ENCODE measurements at regions not wholly inside any gene's neighbourhood (a gene's known extent, or its start where the extent isn't known, plus 50 kb on each side); places are given as distances from the start of the nearest gene placed in this dataset.

- Histone ChIP-seq H3K36me3 (ENCODE audit: control insufficient read depth in 2 of 2, insufficient read depth in 2 of 2, low read length in 1 of 2) (no peaks in the 10 kb centered on the region), H3K4me3 (ENCODE audit: low read length in 2 of 2) (no peak overlapping the region), H3K27me3 (ENCODE audit: control insufficient read depth in 2 of 2, insufficient read depth in 1 of 2, low read length in 1 of 2) (peaks cover 0 to 2% of the 10 kb centered on the region in 2 donors), H3K9me3 (ENCODE audit: control insufficient read depth in 2 of 2, insufficient read depth in 1 of 2, low read length in 1 of 2) (no peaks in the 10 kb centered on the region), H3K4me1 (ENCODE audit: control insufficient read depth in 2 of 2, insufficient read depth in 2 of 2, low read length in 2 of 2) (no peaks in the 10 kb centered on the region), H3K27ac (ENCODE audit: low read depth in 1 of 2, low read length in 1 of 2) (no peak overlapping the region)
- 76% methylated on average over 9 of the region's 9 CpGs for WGBS
- no peak for DNase-seq (ENCODE audit: low read depth in 6 of 9, low spot score in 9 of 9)
Observed at GRCh38 chr5:2048664-2049063, 165.9 kb upstream of the IRX4 start.

- Histone ChIP-seq H3K9me3 (ENCODE audit: control insufficient read depth in 2 of 2, insufficient read depth in 1 of 2, low read length in 1 of 2) (no peaks in the 10 kb centered on the region), H3K4me3 (ENCODE audit: low read length in 2 of 2) (no peak overlapping the region), H3K36me3 (ENCODE audit: control insufficient read depth in 2 of 2, insufficient read depth in 2 of 2, low read length in 1 of 2) (no peaks in the 10 kb centered on the region), H3K27ac (ENCODE audit: low read depth in 1 of 2, low read length in 1 of 2) (no peak overlapping the region), H3K4me1 (ENCODE audit: control insufficient read depth in 2 of 2, insufficient read depth in 2 of 2, low read length in 2 of 2) (no peaks in the 10 kb centered on the region), H3K27me3 (ENCODE audit: control insufficient read depth in 2 of 2, insufficient read depth in 1 of 2, low read length in 1 of 2) (peaks cover 0 to 2% of the 10 kb centered on the region in 2 donors)
- WGBS, result 55% methylated on average over 10 of the region's 10 CpGs
- DNase-seq (ENCODE audit: low read depth in 6 of 9, low spot score in 9 of 9), result no peak
Observed at GRCh38 chr5:2047341-2047927, 164.7 kb upstream of the IRX4 start.

GRCh38 chr5:2044041-2044440 lies 161.3 kb upstream of the IRX4 start:
- Histone ChIP-seq H3K9me3 (ENCODE audit: control insufficient read depth in 2 of 2, insufficient read depth in 1 of 2, low read length in 1 of 2) (no peaks in the 10 kb centered on the region), H3K4me1 (ENCODE audit: control insufficient read depth in 2 of 2, insufficient read depth in 2 of 2, low read length in 2 of 2) (no peaks in the 10 kb centered on the region), H3K36me3 (ENCODE audit: control insufficient read depth in 2 of 2, insufficient read depth in 2 of 2, low read length in 1 of 2) (no peaks in the 10 kb centered on the region), H3K4me3 (ENCODE audit: low read length in 2 of 2) (no peak overlapping the region), H3K27ac (ENCODE audit: low read depth in 1 of 2, low read length in 1 of 2) (no peak overlapping the region), H3K27me3 (ENCODE audit: control insufficient read depth in 2 of 2, insufficient read depth in 1 of 2, low read length in 1 of 2) (peaks cover 1 to 5% of the 10 kb centered on the region in 2 donors)
- DNase-seq (ENCODE audit: low read depth in 6 of 9, low spot score in 9 of 9), result no peak
- 91% methylated on average over 7 of the region's 7 CpGs for WGBS

GRCh38 chr5:2039180-2039531 lies 156.4 kb upstream of the IRX4 start:
- peak in 1 of 9 donors; percentile 6 for DNase-seq (ENCODE audit: low read depth in 6 of 9, low spot score in 9 of 9)
- no peak overlapping the region for H3K27ac ChIP-seq (ENCODE audit: low read depth in 1 of 2, low read length in 1 of 2)

GRCh38 chr5:2038321-2039179 lies 155.8 kb upstream of the IRX4 start:
- H3K27ac ChIP-seq (ENCODE audit: low read depth in 1 of 2, low read length in 1 of 2), result no peak overlapping the region
- no peaks in the 10 kb centered on the region for H3K4me1 ChIP-seq (ENCODE audit: control insufficient read depth in 2 of 2, insufficient read depth in 2 of 2, low read length in 2 of 2)
- H3K4me3 ChIP-seq (ENCODE audit: low read length in 2 of 2), result peak overlapping the region in 1 of 2 donors; percentile 57
- WGBS, result 3% methylated on average over 58 of the region's 58 CpGs
- peaks cover 6 to 16% of the 10 kb centered on the region in 2 donors for H3K27me3 ChIP-seq (ENCODE audit: control insufficient read depth in 2 of 2, insufficient read depth in 1 of 2, low read length in 1 of 2)
- no peaks in the 10 kb centered on the region for H3K9me3 ChIP-seq (ENCODE audit: control insufficient read depth in 2 of 2, insufficient read depth in 1 of 2, low read length in 1 of 2)
- peak in 7 of 9 donors; percentile 12 to 64 (median 25) for DNase-seq (ENCODE audit: low read depth in 6 of 9, low spot score in 9 of 9)
- no peaks in the 10 kb centered on the region for H3K36me3 ChIP-seq (ENCODE audit: control insufficient read depth in 2 of 2, insufficient read depth in 2 of 2, low read length in 1 of 2)

More at GRCh38 chr5:2039180-2039531, 156.4 kb upstream of the IRX4 start:
- Histone ChIP-seq H3K4me3 (ENCODE audit: low read length in 2 of 2) (no peak overlapping the region), H3K27me3 (ENCODE audit: control insufficient read depth in 2 of 2, insufficient read depth in 1 of 2, low read length in 1 of 2) (peaks cover 6 to 16% of the 10 kb centered on the region in 2 donors), H3K9me3 (ENCODE audit: control insufficient read depth in 2 of 2, insufficient read depth in 1 of 2, low read length in 1 of 2) (no peaks in the 10 kb centered on the region), H3K4me1 (ENCODE audit: control insufficient read depth in 2 of 2, insufficient read depth in 2 of 2, low read length in 2 of 2) (no peaks in the 10 kb centered on the region), H3K36me3 (ENCODE audit: control insufficient read depth in 2 of 2, insufficient read depth in 2 of 2, low read length in 1 of 2) (no peaks in the 10 kb centered on the region)
- 44% methylated on average over 8 of the region's 8 CpGs for WGBS

GRCh38 chr5:2036885-2037284 lies 154.2 kb upstream of the IRX4 start:
- no peaks in the 10 kb centered on the region for H3K4me1 ChIP-seq (ENCODE audit: control insufficient read depth in 2 of 2, insufficient read depth in 2 of 2, low read length in 2 of 2)
- no peak for DNase-seq (ENCODE audit: low read depth in 6 of 9, low spot score in 9 of 9)
- H3K4me3 ChIP-seq (ENCODE audit: low read length in 2 of 2), result no peak overlapping the region
- H3K9me3 ChIP-seq (ENCODE audit: control insufficient read depth in 2 of 2, insufficient read depth in 1 of 2, low read length in 1 of 2), result no peaks in the 10 kb centered on the region
- peaks cover 6 to 16% of the 10 kb centered on the region in 2 donors for H3K27me3 ChIP-seq (ENCODE audit: control insufficient read depth in 2 of 2, insufficient read depth in 1 of 2, low read length in 1 of 2)
- no peak overlapping the region for H3K27ac ChIP-seq (ENCODE audit: low read depth in 1 of 2, low read length in 1 of 2)
- no peaks in the 10 kb centered on the region for H3K36me3 ChIP-seq (ENCODE audit: control insufficient read depth in 2 of 2, insufficient read depth in 2 of 2, low read length in 1 of 2)
- 83% methylated on average over 6 of the region's 6 CpGs for WGBS

- H3K36me3 ChIP-seq (ENCODE audit: control insufficient read depth in 2 of 2, insufficient read depth in 2 of 2, low read length in 1 of 2), result no peaks in the 10 kb centered on the region
- no peak overlapping the region for H3K4me3 ChIP-seq (ENCODE audit: low read length in 2 of 2)
- no peak overlapping the region for H3K27ac ChIP-seq (ENCODE audit: low read depth in 1 of 2, low read length in 1 of 2)
- H3K27me3 ChIP-seq (ENCODE audit: control insufficient read depth in 2 of 2, insufficient read depth in 1 of 2, low read length in 1 of 2), result peaks cover 4 to 5% of the 10 kb centered on the region in 2 donors
- no peak for DNase-seq (ENCODE audit: low read depth in 6 of 9, low spot score in 9 of 9)
- WGBS, result 55% methylated on average over 5 of the region's 5 CpGs
- H3K4me1 ChIP-seq (ENCODE audit: control insufficient read depth in 2 of 2, insufficient read depth in 2 of 2, low read length in 2 of 2), result no peaks in the 10 kb centered on the region
- no peaks in the 10 kb centered on the region for H3K9me3 ChIP-seq (ENCODE audit: control insufficient read depth in 2 of 2, insufficient read depth in 1 of 2, low read length in 1 of 2)
Observed at GRCh38 chr5:2032432-2032831, 149.7 kb upstream of the IRX4 start.

- Histone ChIP-seq H3K9me3 (ENCODE audit: control insufficient read depth in 2 of 2, insufficient read depth in 1 of 2, low read length in 1 of 2) (no peaks in the 10 kb centered on the region), H3K27ac (ENCODE audit: low read depth in 1 of 2, low read length in 1 of 2) (no peak overlapping the region), H3K4me1 (ENCODE audit: control insufficient read depth in 2 of 2, insufficient read depth in 2 of 2, low read length in 2 of 2) (no peaks in the 10 kb centered on the region), H3K4me3 (ENCODE audit: low read length in 2 of 2) (no peak overlapping the region), H3K36me3 (ENCODE audit: control insufficient read depth in 2 of 2, insufficient read depth in 2 of 2, low read length in 1 of 2) (no peaks in the 10 kb centered on the region), H3K27me3 (ENCODE audit: control insufficient read depth in 2 of 2, insufficient read depth in 1 of 2, low read length in 1 of 2) (peaks cover 0 to 2% of the 10 kb centered on the region in 2 donors)
- DNase-seq (ENCODE audit: low read depth in 6 of 9, low spot score in 9 of 9), result no peak
- 94% methylated on average over 11 of the region's 11 CpGs for WGBS
Observed at GRCh38 chr5:2031581-2031980, 148.9 kb upstream of the IRX4 start.

- Histone ChIP-seq H3K27ac (ENCODE audit: low read depth in 1 of 2, low read length in 1 of 2) (no peak overlapping the region), H3K27me3 (ENCODE audit: control insufficient read depth in 2 of 2, insufficient read depth in 1 of 2, low read length in 1 of 2) (peaks cover 0 to 2% of the 10 kb centered on the region in 2 donors), H3K9me3 (ENCODE audit: control insufficient read depth in 2 of 2, insufficient read depth in 1 of 2, low read length in 1 of 2) (no peaks in the 10 kb centered on the region), H3K36me3 (ENCODE audit: control insufficient read depth in 2 of 2, insufficient read depth in 2 of 2, low read length in 1 of 2) (no peaks in the 10 kb centered on the region), H3K4me3 (ENCODE audit: low read length in 2 of 2) (no peak overlapping the region), H3K4me1 (ENCODE audit: control insufficient read depth in 2 of 2, insufficient read depth in 2 of 2, low read length in 2 of 2) (no peaks in the 10 kb centered on the region)
- WGBS, result 51% methylated on average over 5 of the region's 5 CpGs
- DNase-seq (ENCODE audit: low read depth in 6 of 9, low spot score in 9 of 9), result no peak
Observed at GRCh38 chr5:2030131-2030530, 147.4 kb upstream of the IRX4 start.

All from thymus (tissue), 11 donors.